Kasumi-1 (cell line): ENCODE measurements at regions not wholly inside any gene's neighbourhood (a gene's known extent, or its start where the extent isn't known, plus 50 kb on each side); places are given as distances from the start of the nearest gene placed in this dataset.
"Not testable (repeated sequence)": the region's sequence is repeated elsewhere in the genome, so short reads cannot be mapped to it uniquely, and the experiment has no call there.

Experiments used
- DNase-seq, 2 experiments: peaks; one replicate each; lab custom pipeline; 2025; lab: John Stamatoyannopoulos, UW

DNA sequence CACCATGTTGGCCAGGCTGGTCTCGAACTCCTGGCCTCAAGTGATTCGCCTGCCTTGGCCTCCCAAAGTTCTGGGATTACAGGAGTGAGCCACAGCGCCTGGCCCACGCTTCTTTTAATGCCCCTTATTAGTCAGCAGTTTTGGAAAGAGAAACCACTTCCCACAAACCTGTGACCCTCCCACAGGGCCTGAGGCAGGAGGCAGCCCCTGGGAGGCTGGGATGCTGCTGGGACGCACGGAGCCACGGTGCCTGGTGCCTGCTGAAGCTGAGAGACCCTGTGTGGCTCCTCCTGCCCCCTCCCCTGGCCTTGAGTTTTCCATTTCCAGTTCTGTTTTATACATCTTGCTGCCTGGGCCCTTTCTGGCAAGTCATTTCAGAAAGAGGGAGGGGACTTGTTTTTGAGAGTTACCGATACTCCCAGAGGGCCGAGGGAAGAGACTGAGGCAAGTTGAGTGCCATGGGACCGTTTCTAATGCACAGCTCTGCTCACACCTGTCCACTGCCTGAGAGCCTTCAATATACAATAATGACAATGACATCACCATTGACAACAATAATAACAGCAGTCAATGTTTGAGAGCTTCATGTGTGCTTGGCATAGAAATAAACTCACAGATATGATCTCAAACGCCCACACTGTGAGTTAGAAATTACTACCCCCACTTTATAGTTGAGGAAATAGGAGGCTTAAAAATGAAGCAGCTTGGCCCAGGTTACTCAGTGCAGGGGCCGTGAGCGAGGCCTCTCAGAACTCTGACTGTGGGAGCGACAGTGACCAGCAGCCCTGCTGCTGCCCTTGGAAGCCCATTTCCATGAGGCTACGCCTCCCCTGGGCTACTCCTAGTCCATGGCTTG is 78.1 kb upstream of the YWHAQ start:
- no peak for DNase-seq

GRCh38 chr2:9709539-9710285 is 78.9 kb upstream of the YWHAQ start:
- no peak for DNase-seq

GRCh38 chr2:9710311-9710710 is 79.5 kb upstream of the YWHAQ start:
- no peak for DNase-seq

- no peak for DNase-seq
Measured at GRCh38 chr2:9712263-9712662, 81.5 kb upstream of the YWHAQ start.

DNA sequence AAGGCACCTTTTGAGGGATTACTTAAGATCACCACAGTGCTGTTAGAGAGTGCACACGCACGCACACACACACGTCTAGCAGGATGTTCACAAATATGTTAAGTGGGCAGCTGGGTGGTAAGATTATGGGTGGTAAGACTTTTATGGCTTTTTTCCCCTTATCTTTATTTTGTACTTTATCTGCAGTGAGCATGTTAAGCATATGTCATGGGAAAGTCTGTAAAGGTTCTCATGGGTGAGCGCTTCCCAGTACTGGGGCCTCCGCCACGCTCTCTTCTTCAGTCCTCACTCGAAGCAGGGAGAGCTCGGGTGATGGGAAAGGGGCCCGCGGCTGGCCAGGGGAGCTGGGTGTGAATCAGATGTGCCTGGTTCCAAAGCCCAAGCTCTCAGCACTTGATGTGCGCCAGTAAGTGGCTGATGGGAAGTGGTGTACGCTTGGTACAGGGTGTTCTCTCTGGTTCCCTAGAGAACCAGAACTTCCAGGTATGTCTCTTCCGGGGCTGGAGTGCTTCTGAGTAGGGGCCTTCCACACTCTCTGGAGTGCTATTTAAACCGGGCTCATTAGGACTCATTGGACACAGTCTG is 83.9 kb upstream of the YWHAQ start:
- no peak for DNase-seq

- no peak for DNase-seq
Measured at GRCh38 chr2:9715238-9715637, 84.4 kb upstream of the YWHAQ start.

GRCh38 chr2:9717886-9718451 is 87.2 kb upstream of the YWHAQ start:
- DNase-seq = no peak

GRCh38 chr2:9720352-9721093 is 89.7 kb upstream of the YWHAQ start:
- DNase-seq = no peak

DNA sequence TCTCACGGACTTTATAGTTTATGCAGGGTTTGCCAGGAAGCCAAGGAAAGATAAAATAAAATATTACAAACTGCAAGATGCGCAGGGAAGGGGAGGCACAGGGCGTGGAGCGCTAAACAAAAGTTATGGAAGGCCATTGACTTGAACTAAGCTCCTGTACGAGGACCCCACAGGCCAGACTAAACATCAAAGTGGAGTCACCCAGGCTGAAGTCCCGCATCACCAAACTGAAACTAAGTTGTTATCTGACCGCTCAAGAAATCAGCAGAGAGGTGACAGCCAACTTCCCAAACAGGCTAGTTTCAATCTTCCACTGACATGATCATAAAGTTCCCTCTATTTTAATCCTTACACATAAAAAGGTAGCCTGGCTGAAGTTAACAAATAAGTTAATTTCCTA is 90.5 kb upstream of the YWHAQ start:
- no peak for DNase-seq

DNA sequence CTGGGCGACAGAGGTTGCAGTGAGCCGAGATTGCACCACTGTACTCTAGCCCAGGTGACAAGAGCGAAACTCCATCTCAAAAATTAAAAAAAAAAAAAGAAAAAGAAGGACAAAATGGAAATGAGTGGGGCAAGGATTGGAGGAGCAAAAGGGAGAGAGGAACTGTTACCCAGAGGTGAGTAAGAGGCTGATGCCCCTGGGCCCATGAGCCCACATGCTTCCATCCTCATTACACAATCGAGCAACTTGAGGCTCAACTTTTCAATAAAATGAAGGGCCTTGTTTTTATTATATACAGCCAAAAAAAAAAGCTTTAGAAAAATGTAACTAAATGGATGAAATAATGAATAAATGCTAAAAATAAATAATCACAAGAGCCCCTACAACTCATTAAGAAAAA is 91.7 kb upstream of the YWHAQ start:
- no peak for DNase-seq

- DNase-seq = no peak
Measured at GRCh38 chr2:9724565-9724964, 93.8 kb upstream of the YWHAQ start.

GRCh38 chr2:9725106-9725505 is 94.3 kb upstream of the YWHAQ start:
- DNase-seq = no peak

- DNase-seq = not testable (repeated sequence)
Measured at GRCh38 chr2:9726016-9726415, 95.2 kb upstream of the YWHAQ start.

- not testable (repeated sequence) for DNase-seq
Measured at GRCh38 chr2:9730523-9730922, 99.7 kb upstream of the YWHAQ start.

DNA sequence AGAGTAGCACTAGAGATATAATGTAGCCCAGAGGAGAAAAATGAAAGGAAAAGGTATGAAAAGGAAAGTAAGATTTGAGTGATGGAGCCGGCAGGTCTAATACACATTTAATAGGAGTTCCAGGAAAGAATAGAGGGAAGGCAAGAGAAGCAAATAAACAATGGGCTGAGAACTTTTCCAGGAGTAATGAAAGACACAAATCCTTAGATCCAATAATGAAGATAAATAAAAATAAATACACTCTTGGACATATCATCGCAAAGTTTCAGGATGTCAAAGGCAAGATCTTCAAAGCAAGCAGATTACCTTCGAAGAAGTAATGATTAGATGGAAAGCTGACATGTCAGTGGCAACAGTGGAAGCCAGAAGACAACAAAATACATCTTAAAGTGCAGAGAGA is 102.0 kb upstream of the YWHAQ start:
- no peak for DNase-seq

- no peak for DNase-seq
Measured at GRCh38 chr2:9734308-9734707, 103.5 kb upstream of the YWHAQ start.

- no peak for DNase-seq
Measured at GRCh38 chr2:9735335-9735734, 104.5 kb upstream of the YWHAQ start.

DNA sequence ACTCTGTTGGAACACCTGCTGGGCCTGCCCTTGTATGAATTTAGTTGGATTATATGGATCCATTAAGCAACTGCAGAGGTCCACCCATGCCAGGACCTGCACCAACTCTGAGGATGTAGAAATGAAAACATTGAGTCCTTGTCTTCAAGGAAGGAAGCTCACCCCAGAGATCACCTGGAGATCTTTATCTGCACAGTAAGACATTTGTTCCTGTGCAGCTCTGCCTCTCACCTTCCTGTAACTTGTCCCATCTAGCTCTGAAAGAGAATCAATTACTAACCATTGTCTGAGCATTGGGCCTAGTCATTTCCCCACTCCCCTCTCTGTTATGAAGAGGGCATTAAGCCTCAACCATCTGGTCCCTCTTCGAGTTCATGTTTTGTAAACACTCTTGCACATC is 105.2 kb upstream of the YWHAQ start:
- no peak for DNase-seq

DNA sequence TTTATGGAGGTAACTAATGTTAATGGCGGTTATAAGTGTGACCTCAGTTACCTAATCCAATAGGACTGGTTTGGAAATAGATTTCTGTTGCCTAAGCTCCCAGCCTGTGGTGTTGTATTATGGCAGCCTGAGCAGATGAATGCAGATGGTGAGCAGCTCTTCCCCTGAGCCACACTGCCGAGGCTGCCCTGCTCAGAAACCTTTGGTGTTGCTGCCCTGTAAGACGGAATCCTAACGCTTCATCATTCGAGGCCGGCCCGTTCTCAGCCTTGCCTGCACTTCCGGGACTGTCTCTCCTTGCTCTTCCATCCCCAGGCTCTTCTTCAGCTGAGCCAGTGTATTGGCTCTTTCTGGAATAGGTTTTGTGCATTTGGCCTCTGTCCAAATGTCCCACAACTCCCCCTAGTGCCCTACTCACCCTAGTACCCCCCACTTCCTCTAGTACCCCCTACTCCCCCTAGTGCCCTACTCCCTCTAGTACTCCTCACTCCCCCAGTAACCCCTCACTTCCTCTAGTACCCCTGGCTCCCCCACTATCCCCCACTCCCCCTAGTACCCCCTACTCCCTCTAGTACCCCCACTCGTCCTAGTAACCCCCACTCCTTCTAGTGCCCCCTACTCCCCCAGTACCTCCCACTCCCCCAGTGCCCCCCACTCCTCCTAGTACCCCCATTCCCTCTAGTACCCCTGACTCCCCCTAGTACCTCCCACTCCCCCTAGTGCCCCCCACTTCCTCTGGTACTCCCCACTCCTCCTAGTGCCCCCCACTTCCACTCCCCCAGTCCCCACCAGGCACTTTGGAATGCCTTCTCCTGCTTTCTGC is 106.0 kb upstream of the TAF1B start:
- DNase-seq = no peak

DNA sequence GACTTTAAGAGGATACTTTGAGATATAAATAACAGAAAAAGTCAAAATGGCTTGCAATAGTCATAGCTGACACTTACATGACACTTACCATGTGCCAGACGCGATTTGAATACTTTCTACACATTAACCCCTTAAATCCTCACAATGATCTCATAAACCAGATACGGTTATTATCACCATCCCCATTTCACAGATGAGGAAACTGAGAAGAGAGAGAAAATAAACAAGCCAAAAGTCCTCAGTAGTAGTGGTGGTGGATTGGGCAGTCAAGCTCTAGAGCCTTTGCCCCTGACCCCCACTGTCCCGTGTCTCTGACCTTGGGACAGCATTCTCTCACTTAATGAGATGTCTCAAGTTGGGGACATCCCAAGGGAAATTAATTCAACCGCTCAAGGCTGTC is 105.2 kb upstream of the TAF1B start:
- no peak for DNase-seq
